ENCODE measurements at regions not wholly inside any gene's neighbourhood (a gene's known extent, or its start where the extent isn't known, plus 50 kb on each side); places are given as distances from the start of the nearest gene placed in this dataset.

DNA sequence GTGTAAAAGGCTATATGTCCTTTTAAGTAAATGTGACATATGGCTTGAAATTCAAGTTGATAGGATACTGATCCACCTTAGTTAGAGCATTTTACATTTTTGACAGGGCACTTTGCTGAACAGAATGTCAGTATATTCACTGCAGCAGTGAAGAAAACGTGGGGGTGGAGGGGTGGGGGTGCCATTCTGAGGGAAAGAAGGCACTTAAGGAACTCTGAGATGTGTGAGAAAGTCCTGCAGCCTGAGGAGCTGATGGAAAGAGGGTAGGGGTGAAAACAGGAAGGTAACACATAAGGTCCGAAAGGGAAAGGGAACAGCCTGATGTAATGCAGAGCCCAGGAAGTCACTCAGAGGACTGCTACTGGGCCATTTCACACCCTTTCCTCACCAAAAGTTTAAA is 265.5 kb upstream of the GRIP1 start:
- DNase-seq (ENCODE audit: extremely low spot score in 2 of 2) = no peak
- Histone ChIP-seq H3K36me3 (no peaks in the 10 kb centered on the region), H3K4me3 (no peak overlapping the region), H3K27ac (no peak overlapping the region), H3K27me3 (no peaks in the 10 kb centered on the region), H3K9me3 (no peaks in the 10 kb centered on the region), H3K4me1 (no peaks in the 10 kb centered on the region)
- intact Hi-C loops (cut with DNase I) = no loop called here
- TF ChIP-seq, protein P1, sequence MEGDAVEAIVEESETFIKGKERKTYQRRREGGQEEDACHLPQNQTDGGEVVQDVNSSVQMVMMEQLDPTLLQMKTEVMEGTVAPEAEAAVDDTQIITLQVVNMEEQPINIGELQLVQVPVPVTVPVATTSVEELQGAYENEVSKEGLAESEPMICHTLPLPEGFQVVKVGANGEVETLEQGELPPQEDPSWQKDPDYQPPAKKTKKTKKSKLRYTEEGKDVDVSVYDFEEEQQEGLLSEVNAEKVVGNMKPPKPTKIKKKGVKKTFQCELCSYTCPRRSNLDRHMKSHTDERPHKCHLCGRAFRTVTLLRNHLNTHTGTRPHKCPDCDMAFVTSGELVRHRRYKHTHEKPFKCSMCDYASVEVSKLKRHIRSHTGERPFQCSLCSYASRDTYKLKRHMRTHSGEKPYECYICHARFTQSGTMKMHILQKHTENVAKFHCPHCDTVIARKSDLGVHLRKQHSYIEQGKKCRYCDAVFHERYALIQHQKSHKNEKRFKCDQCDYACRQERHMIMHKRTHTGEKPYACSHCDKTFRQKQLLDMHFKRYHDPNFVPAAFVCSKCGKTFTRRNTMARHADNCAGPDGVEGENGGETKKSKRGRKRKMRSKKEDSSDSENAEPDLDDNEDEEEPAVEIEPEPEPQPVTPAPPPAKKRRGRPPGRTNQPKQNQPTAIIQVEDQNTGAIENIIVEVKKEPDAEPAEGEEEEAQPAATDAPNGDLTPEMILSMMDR (IDR thresholded peaks at IDR 0.05) = no peak
- TF ChIP-seq POLR2A (IDR thresholded peaks at IDR 0.05) = no peak

DNA sequence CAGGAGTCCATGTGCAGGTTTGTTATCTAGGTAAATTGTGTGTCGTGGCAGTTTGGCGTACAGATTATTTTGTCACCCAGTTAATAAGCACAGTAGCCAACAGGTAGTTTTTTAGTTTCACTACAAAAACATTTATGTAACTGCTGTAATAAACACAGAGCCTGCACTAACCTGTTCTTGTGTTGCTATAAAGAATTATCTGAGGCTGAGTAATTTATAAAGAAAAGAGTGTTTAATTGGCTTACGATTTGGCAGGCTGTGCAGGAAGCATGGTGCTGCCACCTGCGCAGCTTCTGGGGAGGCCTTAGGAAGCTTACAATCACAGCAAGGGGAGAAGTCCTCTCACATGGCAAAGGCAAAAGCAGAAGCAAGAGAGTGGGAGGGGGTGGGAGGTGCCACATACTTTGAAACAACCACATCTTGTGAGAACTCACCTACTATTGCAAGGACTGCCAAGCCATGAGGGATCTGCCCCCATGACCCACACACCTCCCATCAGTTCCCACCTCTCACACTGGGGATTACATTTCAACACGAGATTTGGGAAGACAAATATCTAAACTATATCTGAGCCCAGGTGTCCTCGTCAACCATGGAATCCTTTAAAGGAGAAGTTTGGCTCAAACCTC is 266.4 kb upstream of the GRIP1 start:
- no peak for DNase-seq (ENCODE audit: extremely low spot score in 2 of 2)
- no peak overlapping the region for H3K4me3 ChIP-seq
- H3K27ac ChIP-seq = no peak overlapping the region
- TF ChIP-seq, protein P1 (IDR thresholded peaks at IDR 0.05) = no peak
- peak in 1 of 2 donors; percentile 64 for TF ChIP-seq POLR2AphosphoS5 (IDR thresholded peaks at IDR 0.05; ENCODE audit: insufficient read depth in 1 of 2, low read depth in 1 of 2)
- H3K27me3 ChIP-seq = no peaks in the 10 kb centered on the region
- no peaks in the 10 kb centered on the region for H3K9me3 ChIP-seq
- intact Hi-C loops (cut with DNase I) = no loop called here
- no peaks in the 10 kb centered on the region for H3K36me3 ChIP-seq
- no peaks in the 10 kb centered on the region for H3K4me1 ChIP-seq

DNA sequence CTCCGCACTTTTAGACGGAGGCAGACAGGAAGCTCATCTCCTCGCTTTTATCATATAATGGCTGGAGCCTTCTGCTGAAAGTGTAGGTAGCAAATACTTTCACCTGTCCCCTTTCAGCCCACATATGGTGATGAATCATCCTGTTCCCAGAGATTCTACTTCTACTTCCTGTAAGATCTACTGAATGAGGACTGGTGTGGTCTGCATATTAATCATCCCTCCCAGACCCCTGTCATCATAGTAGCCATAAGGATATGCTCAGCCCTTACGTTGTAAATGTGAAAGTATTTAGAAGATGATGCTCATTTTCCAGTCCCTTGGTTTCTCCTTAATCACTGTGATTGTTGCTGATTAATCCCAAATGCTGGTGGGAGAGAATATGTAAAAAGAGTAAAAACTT is 268.2 kb upstream of the GRIP1 start:
- intact Hi-C loops (cut with DNase I) = no loop called here
- no peak overlapping the region for H3K27ac ChIP-seq
- H3K9me3 ChIP-seq = no peaks in the 10 kb centered on the region
- TF ChIP-seq POLR2AphosphoS5 (IDR thresholded peaks at IDR 0.05; ENCODE audit: insufficient read depth in 1 of 2, low read depth in 1 of 2) = no peak
- TF ChIP-seq, protein P1 (IDR thresholded peaks at IDR 0.05) = no peak
- TF ChIP-seq POLR2A (IDR thresholded peaks at IDR 0.05) = no peak
- H3K36me3 ChIP-seq = no peaks in the 10 kb centered on the region
- H3K27me3 ChIP-seq = no peaks in the 10 kb centered on the region
- no peak for DNase-seq (ENCODE audit: extremely low spot score in 2 of 2)
- H3K4me1 ChIP-seq = no peaks in the 10 kb centered on the region
- H3K4me3 ChIP-seq = no peak overlapping the region

DNA sequence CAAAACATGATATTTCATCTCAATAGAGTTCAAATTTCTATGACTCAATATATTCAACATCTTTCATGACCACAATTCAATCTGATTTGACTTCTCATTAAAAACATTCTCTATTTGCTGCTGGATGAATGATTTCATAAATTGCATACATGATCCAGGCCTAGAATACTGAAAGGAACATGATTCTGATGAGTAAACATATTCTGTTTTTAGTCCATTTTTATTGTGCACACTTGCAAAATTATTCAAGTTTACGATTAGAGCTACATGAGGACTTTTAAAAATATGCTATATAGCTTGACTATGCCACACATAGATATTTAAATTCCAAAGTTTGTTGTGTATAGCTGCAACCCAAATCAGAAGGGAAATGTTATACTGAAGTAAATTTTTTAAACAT is 273.8 kb upstream of the GRIP1 start:
- Histone ChIP-seq H3K9me3 (no peaks in the 10 kb centered on the region), H3K4me3 (no peak overlapping the region), H3K27ac (no peak overlapping the region), H3K27me3 (no peaks in the 10 kb centered on the region), H3K36me3 (no peaks in the 10 kb centered on the region), H3K4me1 (no peaks in the 10 kb centered on the region)
- no peak for TF ChIP-seq POLR2A (IDR thresholded peaks at IDR 0.05)
- TF ChIP-seq, protein P1 (IDR thresholded peaks at IDR 0.05) = no peak
- no peak for TF ChIP-seq POLR2AphosphoS5 (IDR thresholded peaks at IDR 0.05; ENCODE audit: insufficient read depth in 1 of 2, low read depth in 1 of 2)
- no peak for DNase-seq (ENCODE audit: extremely low spot score in 2 of 2)
- intact Hi-C loops (cut with DNase I) = no loop called here

DNA sequence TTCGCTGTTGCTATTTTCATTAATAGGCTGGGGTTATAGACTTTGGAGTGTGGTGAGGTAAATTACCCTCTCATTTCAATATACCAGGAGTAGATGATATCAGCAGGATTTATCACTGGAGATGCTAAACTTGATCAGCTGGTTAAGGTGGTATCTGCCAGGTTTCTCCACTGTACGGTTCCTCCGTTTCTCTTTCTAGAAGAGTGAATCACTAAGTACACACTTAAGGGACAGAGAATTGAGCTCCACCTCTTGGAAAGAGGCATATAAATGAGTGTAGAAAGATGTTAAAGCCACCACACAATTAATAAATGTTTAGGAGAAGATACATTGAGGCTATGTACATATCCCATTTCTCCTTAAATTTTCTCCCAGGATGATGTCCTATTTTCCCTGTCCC is 277.4 kb upstream of the GRIP1 start:
- TF ChIP-seq, protein P1 (IDR thresholded peaks at IDR 0.05) = no peak
- peak in 1 of 2 donors; percentile 42 for TF ChIP-seq POLR2AphosphoS5 (IDR thresholded peaks at IDR 0.05; ENCODE audit: insufficient read depth in 1 of 2, low read depth in 1 of 2)
- no peak overlapping the region for H3K4me3 ChIP-seq
- H3K27ac ChIP-seq = no peak overlapping the region
- no peak for DNase-seq (ENCODE audit: extremely low spot score in 2 of 2)
- intact Hi-C loops (cut with DNase I) = no loop called here
- no peaks in the 10 kb centered on the region for H3K36me3 ChIP-seq
- H3K27me3 ChIP-seq = no peaks in the 10 kb centered on the region
- no peaks in the 10 kb centered on the region for H3K4me1 ChIP-seq
- no peaks in the 10 kb centered on the region for H3K9me3 ChIP-seq

All from vagina (tissue), 2 donors.